Endothelial cell (in vitro differentiated cells): ENCODE measurements at regions not wholly inside any gene's neighbourhood (a gene's known extent, or its start where the extent isn't known, plus 50 kb on each side); places are given as distances from the start of the nearest gene placed in this dataset.

Source experiments
- DNase-seq: peaks from one replicate; pipeline ENCODE4 v3.0.0; 2021; ENCODE audit warnings: low spot score
- H3K27ac Mint-ChIP-seq: one replicate; pipeline ENCODE4 v1.8.0; 2021; ENCODE audit warnings: mixed read lengths, inconsistent platforms; ENCODE audit not compliant: unreplicated experiment
- H3K27me3 Mint-ChIP-seq: one replicate; pipeline ENCODE4 v1.8.0; 2021; ENCODE audit warnings: mild to moderate bottlenecking, moderate library complexity, mixed read lengths, inconsistent platforms; ENCODE audit not compliant: unreplicated experiment
- H3K36me3 Mint-ChIP-seq: one replicate; pipeline ENCODE4 v1.8.0; 2021; ENCODE audit warnings: mild to moderate bottlenecking, low read depth, mixed read lengths, inconsistent platforms; ENCODE audit not compliant: unreplicated experiment
- H3K4me1 Mint-ChIP-seq: one replicate; pipeline ENCODE4 v1.8.0; 2021; ENCODE audit warnings: mild to moderate bottlenecking, mixed read lengths, inconsistent platforms; ENCODE audit not compliant: unreplicated experiment
- H3K4me3 Mint-ChIP-seq: one replicate; pipeline ENCODE4 v1.8.0; 2021; ENCODE audit warnings: mild to moderate bottlenecking, mixed read lengths, inconsistent platforms; ENCODE audit not compliant: unreplicated experiment
- H3K9me3 Mint-ChIP-seq: one replicate; pipeline ENCODE4 v1.8.0; 2021; ENCODE audit warnings: mixed read lengths, inconsistent platforms; ENCODE audit not compliant: unreplicated experiment
- TF ChIP-seq, protein P1 (sequence below): fragments of 200-600 bp; sonication (generic); IDR thresholded peaks from one replicate; pipeline ENCODE4 v1.5.0; 2021; ENCODE audit warnings: antibody characterized with exemption; ENCODE audit not compliant: unreplicated experiment

DNA sequence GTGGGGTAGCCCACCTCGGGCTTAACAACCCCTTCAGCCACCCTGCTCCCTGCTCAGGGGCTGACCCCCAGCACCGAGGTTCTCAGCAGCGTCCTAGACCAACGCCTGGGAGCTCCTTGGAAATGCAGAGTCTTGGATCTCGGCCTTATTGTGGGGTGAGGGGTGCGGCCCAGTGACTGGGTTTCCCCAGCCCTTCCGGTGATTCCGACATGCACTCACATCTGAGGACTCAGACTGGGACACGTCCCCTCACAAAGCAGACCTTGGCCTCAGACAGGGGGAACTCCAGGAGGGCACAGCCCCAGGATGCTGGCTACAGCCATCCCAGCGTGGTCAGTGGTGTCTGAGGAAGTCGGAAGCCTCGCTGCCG lies 117.7 kb downstream of the RFLNA start:
- Mint-ChIP-seq H3K27me3 (peaks cover 9% of the 10 kb centered on the region), H3K4me3 (no peak overlapping the region), H3K27ac (no peak overlapping the region), H3K4me1 (peaks cover 8% of the 10 kb centered on the region), H3K36me3 (peaks cover 16% of the 10 kb centered on the region), H3K9me3 (no peaks in the 10 kb centered on the region)
- TF ChIP-seq, protein P1, sequence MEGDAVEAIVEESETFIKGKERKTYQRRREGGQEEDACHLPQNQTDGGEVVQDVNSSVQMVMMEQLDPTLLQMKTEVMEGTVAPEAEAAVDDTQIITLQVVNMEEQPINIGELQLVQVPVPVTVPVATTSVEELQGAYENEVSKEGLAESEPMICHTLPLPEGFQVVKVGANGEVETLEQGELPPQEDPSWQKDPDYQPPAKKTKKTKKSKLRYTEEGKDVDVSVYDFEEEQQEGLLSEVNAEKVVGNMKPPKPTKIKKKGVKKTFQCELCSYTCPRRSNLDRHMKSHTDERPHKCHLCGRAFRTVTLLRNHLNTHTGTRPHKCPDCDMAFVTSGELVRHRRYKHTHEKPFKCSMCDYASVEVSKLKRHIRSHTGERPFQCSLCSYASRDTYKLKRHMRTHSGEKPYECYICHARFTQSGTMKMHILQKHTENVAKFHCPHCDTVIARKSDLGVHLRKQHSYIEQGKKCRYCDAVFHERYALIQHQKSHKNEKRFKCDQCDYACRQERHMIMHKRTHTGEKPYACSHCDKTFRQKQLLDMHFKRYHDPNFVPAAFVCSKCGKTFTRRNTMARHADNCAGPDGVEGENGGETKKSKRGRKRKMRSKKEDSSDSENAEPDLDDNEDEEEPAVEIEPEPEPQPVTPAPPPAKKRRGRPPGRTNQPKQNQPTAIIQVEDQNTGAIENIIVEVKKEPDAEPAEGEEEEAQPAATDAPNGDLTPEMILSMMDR: no peak
- DNase-seq: no peak

DNA sequence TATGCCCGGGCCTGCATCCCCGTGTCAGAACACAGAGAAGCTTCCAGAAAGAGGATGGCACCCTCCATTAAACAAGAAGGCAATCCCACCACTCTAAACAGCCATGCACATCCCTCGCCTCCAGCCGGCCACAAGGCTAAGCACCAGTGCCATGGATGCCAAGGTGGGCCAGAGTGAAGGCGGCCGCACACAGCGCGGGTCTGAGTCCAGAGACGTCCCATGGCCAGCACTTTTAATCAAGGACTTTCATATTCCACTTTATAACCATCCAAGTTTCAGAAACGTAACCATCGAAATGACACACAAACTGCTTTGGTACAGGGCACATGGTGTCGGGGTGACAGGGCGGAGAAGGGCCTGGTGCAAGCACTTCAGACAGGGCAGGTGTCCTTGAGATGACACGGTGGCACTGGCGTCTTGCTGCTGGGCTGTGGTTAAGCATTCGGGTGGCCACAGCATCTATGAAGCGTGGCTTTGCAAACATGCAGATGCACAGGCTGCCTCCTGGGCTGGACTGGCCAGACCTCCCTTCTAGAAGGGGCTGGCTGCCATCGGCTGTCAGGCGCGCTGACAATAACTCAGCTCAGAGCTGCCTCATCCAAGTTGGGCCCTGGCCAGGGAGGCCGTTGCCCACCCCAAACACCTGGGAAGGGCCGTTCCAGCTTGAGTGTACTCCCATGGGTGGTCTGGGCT lies 117.2 kb downstream of the RFLNA start:
- TF ChIP-seq, protein P1: no peak
- no peak overlapping the region for H3K27ac Mint-ChIP-seq

DNA sequence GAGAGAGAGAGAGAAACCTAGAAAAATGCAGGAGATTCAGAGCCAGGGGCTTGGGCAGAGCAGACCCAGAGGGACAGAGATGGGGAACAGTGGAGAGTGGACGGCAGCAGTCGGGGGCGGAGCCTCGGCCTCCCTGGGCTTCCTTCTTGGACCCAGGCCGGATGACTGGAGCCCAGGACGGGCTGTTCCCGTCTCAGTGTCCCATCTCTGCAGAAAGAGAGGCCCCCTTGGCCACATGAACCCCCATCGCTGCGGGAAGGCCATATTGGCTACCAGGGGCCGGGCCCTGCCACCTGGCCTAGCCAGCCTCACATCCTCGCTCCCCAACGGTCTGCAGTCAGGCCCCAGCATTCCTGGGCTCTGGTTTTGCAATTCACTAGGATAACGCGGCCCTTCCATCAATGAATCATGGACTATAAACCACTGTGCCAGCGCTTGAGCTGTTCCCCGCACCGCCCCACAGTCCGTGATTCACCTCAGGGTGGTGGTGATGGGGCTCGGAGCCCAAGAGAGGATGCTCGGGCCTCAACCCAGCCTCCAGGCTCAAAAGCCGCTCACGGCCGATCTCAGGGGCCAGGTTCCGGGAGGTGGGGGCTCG lies 116.5 kb downstream of the RFLNA start:
- H3K9me3 Mint-ChIP-seq: no peaks in the 10 kb centered on the region
- peaks cover 11% of the 10 kb centered on the region for H3K36me3 Mint-ChIP-seq
- no peak for DNase-seq
- peaks cover 8% of the 10 kb centered on the region for H3K4me1 Mint-ChIP-seq
- H3K27ac Mint-ChIP-seq: no peak overlapping the region
- TF ChIP-seq, protein P1: no peak
- peaks cover 9% of the 10 kb centered on the region for H3K27me3 Mint-ChIP-seq
- no peak overlapping the region for H3K4me3 Mint-ChIP-seq

More for the DNA sequence above, 117.2 kb downstream of the RFLNA start:
- Mint-ChIP-seq H3K27me3 (peaks cover 9% of the 10 kb centered on the region), H3K9me3 (no peaks in the 10 kb centered on the region), H3K4me3 (no peak overlapping the region), H3K4me1 (peaks cover 8% of the 10 kb centered on the region), H3K36me3 (peaks cover 11% of the 10 kb centered on the region)
- DNase-seq: no peak

DNA sequence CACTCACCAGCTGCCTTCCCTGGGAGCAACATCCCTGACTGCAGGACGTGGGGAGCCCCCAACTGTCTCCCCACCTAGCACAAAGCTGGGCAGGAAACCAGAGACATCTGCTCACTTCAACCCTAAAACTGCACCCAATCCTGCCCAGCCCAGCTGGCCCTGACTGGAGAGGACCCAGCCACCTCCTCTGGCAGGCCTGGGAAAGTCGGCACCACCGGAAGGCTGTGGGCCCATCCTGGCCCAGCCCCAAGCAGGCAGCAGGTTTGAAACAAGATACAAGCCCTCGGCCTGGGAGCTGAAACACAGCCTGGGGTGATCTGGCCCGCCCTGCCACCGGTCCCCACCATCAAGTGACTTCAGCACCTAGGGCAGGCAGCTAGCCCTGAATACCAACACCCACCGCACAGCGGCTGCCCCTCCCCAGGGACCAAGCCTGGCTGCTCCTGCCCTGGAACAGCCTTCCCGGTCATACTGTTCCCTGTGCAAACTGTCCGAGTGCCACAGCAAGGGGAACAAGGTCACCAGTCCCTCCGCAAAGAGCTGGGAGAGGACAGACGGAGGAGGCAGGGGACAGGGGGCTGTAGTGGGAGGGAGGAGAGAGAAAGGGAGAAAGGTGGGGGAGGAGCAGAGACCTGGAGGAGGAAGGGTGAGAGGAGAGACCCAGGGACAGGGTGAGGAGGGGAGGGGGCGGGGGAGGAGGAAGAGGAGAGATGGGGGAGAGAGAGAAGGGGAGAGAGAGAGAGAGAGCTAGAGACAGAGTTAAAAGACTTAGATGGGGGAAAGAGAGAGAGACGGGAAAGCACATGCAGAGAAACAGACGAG lies 115.7 kb downstream of the RFLNA start:
- peak overlapping the region; percentile 80 for H3K27ac Mint-ChIP-seq
- TF ChIP-seq, protein P1: no peak
- DNase-seq: no peak
- peaks cover 8% of the 10 kb centered on the region for H3K4me1 Mint-ChIP-seq
- H3K4me3 Mint-ChIP-seq: no peak overlapping the region
- no peaks in the 10 kb centered on the region for H3K9me3 Mint-ChIP-seq
- H3K27me3 Mint-ChIP-seq: peaks cover 9% of the 10 kb centered on the region
- peaks cover 5% of the 10 kb centered on the region for H3K36me3 Mint-ChIP-seq
